HG02571 (cell line): ENCODE measurements at regions not wholly inside any gene's neighbourhood (a gene's known extent, or its start where the extent isn't known, plus 50 kb on each side); places are given as distances from the start of the nearest gene placed in this dataset.
A peak's percentile ranks its signal among the peaks of the same experiment; 100 is the strongest.
"Not testable (repeated sequence)": the region's sequence is repeated elsewhere in the genome, so short reads cannot be mapped to it uniquely, and the experiment has no call there.

Experiments used
- ATAC-seq: cut with Tn5 transposase; IDR thresholded peaks from one replicate; pipeline ENCODE4 v1.9.1; 2021; ENCODE audit warnings: mild to moderate bottlenecking, moderate library complexity; ENCODE audit not compliant: unreplicated experiment

DNA sequence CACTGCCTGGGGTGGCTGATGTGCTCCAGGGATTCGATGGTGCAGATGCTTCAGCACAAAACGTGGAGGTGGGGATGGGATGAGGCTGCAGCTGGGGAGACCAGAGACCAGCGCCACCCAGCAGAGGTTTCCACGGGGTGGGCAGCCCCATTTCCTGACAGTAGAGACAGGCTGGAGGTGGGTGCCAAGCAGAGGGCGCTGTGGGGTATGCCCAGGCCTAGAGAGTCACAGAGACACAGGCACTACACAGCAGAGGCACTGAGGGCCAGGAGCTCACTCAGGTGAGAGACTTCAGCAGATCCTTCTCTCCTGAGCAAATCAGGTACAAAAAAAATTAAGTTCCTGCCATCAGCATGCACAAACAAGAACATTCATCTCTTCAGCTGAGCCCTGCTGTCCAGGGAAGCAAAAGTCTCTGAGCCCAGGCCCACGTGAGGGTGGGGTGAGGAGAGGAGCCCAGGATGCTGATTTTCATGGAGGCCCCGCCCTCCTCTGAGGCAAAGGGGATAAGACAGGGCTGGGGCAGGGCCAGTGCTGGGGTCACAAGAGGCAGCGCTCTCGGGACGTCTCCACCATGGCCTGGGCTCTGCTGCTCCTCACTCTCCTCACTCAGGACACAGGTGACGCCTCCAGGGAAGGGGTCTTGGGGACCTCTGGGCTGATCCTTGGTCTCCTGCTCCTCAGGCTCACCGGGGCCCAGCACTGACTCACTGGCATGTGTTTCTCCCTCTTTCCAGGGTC lies 53.1 kb downstream of the GGTLC2 start:
- no peak for ATAC-seq

GRCh38 chr22:22698263-22698750 lies 53.9 kb downstream of the GGTLC2 start:
- ATAC-seq, result no peak

- ATAC-seq, result no peak
Measured at GRCh38 chr22:22700631-22701030, 56.2 kb downstream of the GGTLC2 start.

DNA sequence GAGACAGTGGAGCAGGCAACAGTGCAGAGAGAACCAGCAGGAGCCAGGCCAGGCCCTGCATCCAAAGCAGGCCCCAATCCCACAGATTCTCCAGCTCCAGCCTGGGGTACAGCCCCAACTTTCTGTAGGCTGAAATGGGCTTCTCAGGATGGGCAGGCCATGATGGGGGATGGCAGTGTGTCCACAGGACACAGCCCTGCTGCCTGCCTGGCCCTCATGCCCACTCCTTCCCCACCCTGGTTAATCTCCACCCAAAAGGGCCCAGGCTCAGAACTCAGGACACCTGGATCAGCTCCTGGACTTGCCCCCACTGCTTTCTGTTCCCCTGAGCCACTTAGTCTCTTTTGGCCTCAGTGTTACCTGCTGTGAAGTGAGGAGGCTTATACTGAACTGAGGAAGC lies 57.1 kb downstream of the GGTLC2 start:
- not testable (repeated sequence) for ATAC-seq

DNA sequence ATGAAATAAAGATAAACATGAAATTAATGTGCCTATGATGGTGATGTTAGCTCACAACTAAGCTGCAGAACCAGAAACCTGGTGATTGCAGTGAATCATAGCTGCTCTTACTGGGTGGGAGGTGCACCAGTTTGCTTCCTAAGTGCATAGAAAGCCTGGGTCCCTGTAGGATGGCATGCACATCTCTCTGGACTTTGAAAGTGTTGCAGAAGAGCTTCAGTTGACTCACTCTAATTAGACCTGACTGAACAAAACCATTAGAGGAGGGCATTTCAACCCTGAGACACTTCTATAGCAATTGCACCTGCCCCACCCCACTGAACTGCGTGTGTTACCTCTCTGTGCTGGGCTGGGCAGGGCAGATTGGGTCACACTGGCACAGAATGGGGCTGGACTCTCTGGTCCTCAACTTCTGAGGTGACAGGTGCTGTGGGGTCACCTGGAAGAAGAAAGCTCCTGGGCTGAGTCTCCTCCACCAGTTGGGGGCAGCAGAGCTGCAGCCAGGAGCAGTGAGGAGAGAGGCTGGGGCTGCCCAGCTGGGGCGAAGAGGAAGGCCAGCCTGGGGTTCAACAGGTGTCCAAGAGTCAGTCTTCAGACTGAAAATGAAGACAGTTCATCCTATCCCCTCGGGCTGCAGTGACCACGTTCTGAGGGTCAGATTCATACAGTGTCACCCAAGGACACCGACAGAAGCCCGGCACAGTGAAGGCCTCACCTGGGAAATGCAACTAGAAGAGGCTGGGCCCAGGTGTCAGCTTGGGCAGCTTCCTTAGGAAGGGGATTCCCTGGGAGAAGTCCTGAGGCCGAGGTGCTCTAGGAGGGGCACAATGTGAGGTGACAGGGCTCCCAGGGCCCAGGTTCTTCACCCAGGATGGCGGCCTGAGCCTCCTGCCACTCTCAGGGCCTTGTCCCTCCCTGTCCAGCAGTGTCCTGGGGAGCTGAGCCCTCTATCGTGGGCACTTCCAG lies 58.1 kb downstream of the GGTLC2 start:
- ATAC-seq, result no peak

GRCh38 chr22:22703203-22703570 lies 58.8 kb downstream of the GGTLC2 start:
- ATAC-seq, result no peak

DNA sequence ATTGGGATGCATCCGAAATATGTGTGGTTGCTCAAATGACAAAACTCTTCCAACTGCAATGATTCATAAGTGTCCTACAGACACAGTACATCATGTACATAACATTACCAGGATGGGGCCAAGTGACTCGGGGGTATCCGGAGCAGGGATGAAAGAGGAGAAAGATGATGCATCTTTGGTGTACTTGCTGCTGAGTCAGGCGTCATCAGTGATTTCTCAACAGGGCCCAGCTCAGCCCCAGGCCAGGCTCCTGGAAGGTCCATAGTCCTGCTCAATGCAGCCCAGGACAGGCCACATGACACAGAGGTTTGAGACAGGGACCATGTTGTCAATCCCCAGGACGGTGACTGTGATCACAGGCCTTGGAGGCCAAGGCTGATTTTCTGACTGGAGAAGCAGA lies 59.3 kb downstream of the GGTLC2 start:
- no peak for ATAC-seq

- no peak for ATAC-seq
Measured at GRCh38 chr22:22704156-22704946, 59.9 kb downstream of the GGTLC2 start.

GRCh38 chr22:22705328-22706100 lies 61.1 kb downstream of the GGTLC2 start:
- ATAC-seq, result no peak

GRCh38 chr22:22706253-22706915 lies 62.0 kb downstream of the GGTLC2 start:
- ATAC-seq, result no peak

DNA sequence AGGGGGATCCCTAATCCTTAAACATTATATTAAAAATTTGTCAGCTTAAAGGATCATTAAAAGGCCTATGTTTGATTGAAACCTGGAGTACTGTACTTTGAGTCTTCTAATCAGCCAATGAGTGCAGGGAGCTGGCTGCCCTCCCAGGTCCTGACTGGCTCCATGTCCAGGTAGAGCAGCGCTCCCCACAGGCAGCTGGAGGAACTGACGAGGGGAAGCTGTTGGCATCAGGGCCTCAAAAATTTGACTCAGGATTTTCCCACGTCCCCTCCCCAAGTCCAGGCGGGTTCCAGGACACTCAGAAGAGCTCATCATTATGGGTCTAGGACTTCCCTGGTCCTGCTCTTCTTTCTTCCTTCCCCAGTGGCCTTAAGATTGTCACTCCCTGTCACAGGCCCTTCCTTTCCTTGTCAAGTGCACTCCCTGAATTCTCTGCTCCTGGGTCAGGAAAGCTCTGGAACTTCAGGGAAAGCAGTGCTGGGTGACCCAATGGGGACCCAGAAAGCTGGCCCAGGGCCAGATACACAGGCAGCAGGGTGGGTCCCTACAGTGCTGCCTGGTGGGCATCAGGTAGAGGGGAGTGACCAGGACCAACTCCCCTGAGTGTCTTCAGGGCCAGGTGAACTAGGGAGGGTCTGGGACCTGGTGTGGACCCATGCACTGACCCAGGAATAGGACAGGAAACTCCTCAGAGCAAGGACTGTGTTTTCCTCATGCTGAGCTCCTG lies 65.5 kb downstream of the GGTLC2 start:
- no peak for ATAC-seq

- no peak for ATAC-seq
Measured at GRCh38 chr22:22710719-22711531, 66.5 kb downstream of the GGTLC2 start.

- no peak for ATAC-seq
Measured at GRCh38 chr22:22711532-22711913, 67.1 kb downstream of the GGTLC2 start.

- ATAC-seq, result no peak
Measured at GRCh38 chr22:22712092-22712658, 67.8 kb downstream of the GGTLC2 start.

- no peak for ATAC-seq
Measured at GRCh38 chr22:22712666-22713365, 68.4 kb downstream of the GGTLC2 start.

GRCh38 chr22:22713416-22713815 lies 69.0 kb downstream of the GGTLC2 start:
- no peak for ATAC-seq

GRCh38 chr22:22714600-22715335 lies 70.4 kb downstream of the GGTLC2 start:
- peak; percentile 51 for ATAC-seq
